C4-2B (cell line): ENCODE measurements at regions not wholly inside any gene's neighbourhood (a gene's known extent, or its start where the extent isn't known, plus 50 kb on each side); places are given as distances from the start of the nearest gene placed in this dataset.

Experiments used
- ZFX ChIP-seq: fragments of 450-650 bp; IDR thresholded peaks from 2 replicates; pipeline ENCODE4 v1.6.1; 2017
- TF ChIP-seq, protein P1 (sequence below): fragments of 450-650 bp; conservative IDR thresholded peaks from 2 replicates; pipeline ENCODE4 v1.5.1; 2017; ENCODE audit warnings: mild to moderate bottlenecking

DNA sequence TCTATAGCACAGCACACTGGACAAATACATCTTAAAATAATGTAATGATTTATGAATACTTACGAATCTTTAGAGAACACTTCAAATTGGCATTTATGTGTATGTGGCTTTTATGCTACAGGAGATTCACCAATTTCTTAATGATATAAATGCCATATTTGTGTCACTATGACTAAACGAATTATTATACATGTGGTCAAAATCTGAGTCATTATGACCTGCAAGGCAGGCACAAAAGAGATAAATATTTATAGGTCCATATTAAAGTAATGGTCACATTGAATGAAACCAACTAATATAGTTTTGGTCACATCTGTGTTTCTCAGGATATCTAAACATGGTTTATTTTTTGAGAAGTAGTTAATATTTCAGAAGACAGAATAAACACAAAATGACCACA lies 232.3 kb upstream of the SEMA6D start:
- TF ChIP-seq, protein P1, sequence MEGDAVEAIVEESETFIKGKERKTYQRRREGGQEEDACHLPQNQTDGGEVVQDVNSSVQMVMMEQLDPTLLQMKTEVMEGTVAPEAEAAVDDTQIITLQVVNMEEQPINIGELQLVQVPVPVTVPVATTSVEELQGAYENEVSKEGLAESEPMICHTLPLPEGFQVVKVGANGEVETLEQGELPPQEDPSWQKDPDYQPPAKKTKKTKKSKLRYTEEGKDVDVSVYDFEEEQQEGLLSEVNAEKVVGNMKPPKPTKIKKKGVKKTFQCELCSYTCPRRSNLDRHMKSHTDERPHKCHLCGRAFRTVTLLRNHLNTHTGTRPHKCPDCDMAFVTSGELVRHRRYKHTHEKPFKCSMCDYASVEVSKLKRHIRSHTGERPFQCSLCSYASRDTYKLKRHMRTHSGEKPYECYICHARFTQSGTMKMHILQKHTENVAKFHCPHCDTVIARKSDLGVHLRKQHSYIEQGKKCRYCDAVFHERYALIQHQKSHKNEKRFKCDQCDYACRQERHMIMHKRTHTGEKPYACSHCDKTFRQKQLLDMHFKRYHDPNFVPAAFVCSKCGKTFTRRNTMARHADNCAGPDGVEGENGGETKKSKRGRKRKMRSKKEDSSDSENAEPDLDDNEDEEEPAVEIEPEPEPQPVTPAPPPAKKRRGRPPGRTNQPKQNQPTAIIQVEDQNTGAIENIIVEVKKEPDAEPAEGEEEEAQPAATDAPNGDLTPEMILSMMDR = no peak
- no peak for TF ChIP-seq ZFX
